GM23338 (cell line): ENCODE measurements at regions not wholly inside any gene's neighbourhood (a gene's known extent, or its start where the extent isn't known, plus 50 kb on each side); places are given as distances from the start of the nearest gene placed in this dataset. TPM values are rescaled to one million over a fixed set of nuclear protein-coding genes. Genes with fewer than 3 reads are reported as not detected.

Experiments
- CREB1 ChIP-seq: fragments of 250-450 bp; sonication (Bioruptor Pico); IDR thresholded peaks from 2 replicates; pipeline ENCODE4 v1.5.0; 2020; ENCODE audit warnings: low read depth, mild to moderate bottlenecking, moderate library complexity
- ETS1 ChIP-seq: IDR thresholded peaks from 2 replicates; pipeline ENCODE4 v1.6.1; 2016; ENCODE audit warnings: antibody characterized with exemption
- REST ChIP-seq: IDR thresholded peaks from one replicate; pipeline ENCODE4 v1.6.1; 2018; ENCODE audit warnings: antibody characterized with exemption; ENCODE audit not compliant: unreplicated experiment
- STAT1 ChIP-seq: IDR thresholded peaks from one replicate; pipeline ENCODE4 v1.6.1; 2016; ENCODE audit warnings: antibody characterized with exemption; ENCODE audit not compliant: unreplicated experiment
- small RNA-seq: library from RNA; depleted of rRNA; stranded (forward); fragments of <200 nt; gene quantifications from one replicate; pipeline ENCODE3, GENCODE V24; 2014; ENCODE audit warnings: low replicate concordance

- TF ChIP-seq REST, result no peak
- no peak for TF ChIP-seq CREB1
- no peak for TF ChIP-seq ETS1
- no peak for TF ChIP-seq STAT1
Measured at GRCh38 chr3:78545827-78546226, 1222.0 kb downstream of the ROBO1 start (continued).

Small RNA genes in the stretch of these regions (small RNA-seq; reads per million reads assigned to genes)
- gene RN7SKP61 (not detected), gene RN7SL647P (not detected), gene RNU6-217P (not detected)
